ENCODE measurements at regions not wholly inside any gene's neighbourhood (a gene's known extent, or its start where the extent isn't known, plus 50 kb on each side); places are given as distances from the start of the nearest gene placed in this dataset.

GRCh38 chr13:84917252-84917878 is 881.9 kb downstream of the SLITRK6 start:
- Histone ChIP-seq H3K27me3 (ENCODE audit: control insufficient read depth in 1 of 2, insufficient read depth in 2 of 2, low read length in 2 of 2) (no peaks in the 10 kb centered on the region), H3K4me3 (ENCODE audit: low read length in 2 of 2) (peak overlapping the region; percentile 34 to 35), H3K27ac (ENCODE audit: low read length) (no peak overlapping the region), H3K36me3 (ENCODE audit: control insufficient read depth in 2 of 2, insufficient read depth in 2 of 2, low read length in 2 of 2) (no peaks in the 10 kb centered on the region), H3K9ac (ENCODE audit: low read length in 2 of 2) (no peak overlapping the region), H3K9me3 (ENCODE audit: control insufficient read depth in 2 of 2, low read length in 2 of 2) (no peaks in the 10 kb centered on the region), H3K4me1 (ENCODE audit: control insufficient read depth, insufficient read depth, low read length) (no peaks in the 10 kb centered on the region)

GRCh38 chr13:84912720-84913119 is 886.5 kb downstream of the SLITRK6 start:
- Histone ChIP-seq H3K36me3 (ENCODE audit: control insufficient read depth in 2 of 2, insufficient read depth in 2 of 2, low read length in 2 of 2) (no peaks in the 10 kb centered on the region), H3K4me3 (ENCODE audit: low read length in 2 of 2) (no peak overlapping the region), H3K9me3 (ENCODE audit: control insufficient read depth in 2 of 2, low read length in 2 of 2) (no peaks in the 10 kb centered on the region), H3K9ac (ENCODE audit: low read length in 2 of 2) (no peak overlapping the region), H3K4me1 (ENCODE audit: control insufficient read depth, insufficient read depth, low read length) (no peaks in the 10 kb centered on the region), H3K27me3 (ENCODE audit: control insufficient read depth in 1 of 2, insufficient read depth in 2 of 2, low read length in 2 of 2) (no peaks in the 10 kb centered on the region), H3K27ac (ENCODE audit: low read length) (no peak overlapping the region)

- no peaks in the 10 kb centered on the region for H3K4me1 ChIP-seq (ENCODE audit: control insufficient read depth, insufficient read depth, low read length)
- no peaks in the 10 kb centered on the region for H3K27me3 ChIP-seq (ENCODE audit: control insufficient read depth in 1 of 2, insufficient read depth in 2 of 2, low read length in 2 of 2)
- H3K9me3 ChIP-seq (ENCODE audit: control insufficient read depth in 2 of 2, low read length in 2 of 2), result no peaks in the 10 kb centered on the region
- H3K27ac ChIP-seq (ENCODE audit: low read length), result no peak overlapping the region
- no peaks in the 10 kb centered on the region for H3K36me3 ChIP-seq (ENCODE audit: control insufficient read depth in 2 of 2, insufficient read depth in 2 of 2, low read length in 2 of 2)
- H3K4me3 ChIP-seq (ENCODE audit: low read length in 2 of 2), result no peak overlapping the region
- no peak overlapping the region for H3K9ac ChIP-seq (ENCODE audit: low read length in 2 of 2)
Observed at GRCh38 chr13:84910423-84910822, 888.8 kb downstream of the SLITRK6 start.

- Histone ChIP-seq H3K36me3 (ENCODE audit: control insufficient read depth in 2 of 2, insufficient read depth in 2 of 2, low read length in 2 of 2) (no peaks in the 10 kb centered on the region), H3K27ac (ENCODE audit: low read length) (no peak overlapping the region), H3K4me3 (ENCODE audit: low read length in 2 of 2) (no peak overlapping the region), H3K4me1 (ENCODE audit: control insufficient read depth, insufficient read depth, low read length) (no peaks in the 10 kb centered on the region), H3K27me3 (ENCODE audit: control insufficient read depth in 1 of 2, insufficient read depth in 2 of 2, low read length in 2 of 2) (no peaks in the 10 kb centered on the region), H3K9me3 (ENCODE audit: control insufficient read depth in 2 of 2, low read length in 2 of 2) (no peaks in the 10 kb centered on the region), H3K9ac (ENCODE audit: low read length in 2 of 2) (no peak overlapping the region)
Observed at GRCh38 chr13:84903391-84903790, 895.8 kb downstream of the SLITRK6 start.

GRCh38 chr13:84902243-84902642 is 897.0 kb downstream of the SLITRK6 start:
- Histone ChIP-seq H3K27me3 (ENCODE audit: control insufficient read depth in 1 of 2, insufficient read depth in 2 of 2, low read length in 2 of 2) (no peaks in the 10 kb centered on the region), H3K9me3 (ENCODE audit: control insufficient read depth in 2 of 2, low read length in 2 of 2) (no peaks in the 10 kb centered on the region), H3K27ac (ENCODE audit: low read length) (no peak overlapping the region), H3K9ac (ENCODE audit: low read length in 2 of 2) (no peak overlapping the region), H3K4me3 (ENCODE audit: low read length in 2 of 2) (no peak overlapping the region), H3K36me3 (ENCODE audit: control insufficient read depth in 2 of 2, insufficient read depth in 2 of 2, low read length in 2 of 2) (no peaks in the 10 kb centered on the region), H3K4me1 (ENCODE audit: control insufficient read depth, insufficient read depth, low read length) (no peaks in the 10 kb centered on the region)

- no peak overlapping the region for H3K4me3 ChIP-seq (ENCODE audit: low read length in 2 of 2)
- H3K9me3 ChIP-seq (ENCODE audit: control insufficient read depth in 2 of 2, low read length in 2 of 2), result no peaks in the 10 kb centered on the region
Observed at GRCh38 chr13:84896128-84896527, 903.1 kb downstream of the SLITRK6 start.

GRCh38 chr13:84894749-84895148 is 904.5 kb downstream of the SLITRK6 start:
- no peaks in the 10 kb centered on the region for H3K27me3 ChIP-seq (ENCODE audit: control insufficient read depth in 1 of 2, insufficient read depth in 2 of 2, low read length in 2 of 2)
- H3K9me3 ChIP-seq (ENCODE audit: control insufficient read depth in 2 of 2, low read length in 2 of 2), result no peaks in the 10 kb centered on the region
- no peak overlapping the region for H3K27ac ChIP-seq (ENCODE audit: low read length)
- no peaks in the 10 kb centered on the region for H3K4me1 ChIP-seq (ENCODE audit: control insufficient read depth, insufficient read depth, low read length)
- H3K4me3 ChIP-seq (ENCODE audit: low read length in 2 of 2), result no peak overlapping the region
- no peak overlapping the region for H3K9ac ChIP-seq (ENCODE audit: low read length in 2 of 2)
- no peaks in the 10 kb centered on the region for H3K36me3 ChIP-seq (ENCODE audit: control insufficient read depth in 2 of 2, insufficient read depth in 2 of 2, low read length in 2 of 2)

More at GRCh38 chr13:84896128-84896527, 903.1 kb downstream of the SLITRK6 start:
- Histone ChIP-seq H3K27ac (ENCODE audit: low read length) (no peak overlapping the region), H3K4me1 (ENCODE audit: control insufficient read depth, insufficient read depth, low read length) (no peaks in the 10 kb centered on the region), H3K27me3 (ENCODE audit: control insufficient read depth in 1 of 2, insufficient read depth in 2 of 2, low read length in 2 of 2) (no peaks in the 10 kb centered on the region), H3K9ac (ENCODE audit: low read length in 2 of 2) (no peak overlapping the region), H3K36me3 (ENCODE audit: control insufficient read depth in 2 of 2, insufficient read depth in 2 of 2, low read length in 2 of 2) (no peaks in the 10 kb centered on the region)

GRCh38 chr13:84885868-84886267 is 913.4 kb downstream of the SLITRK6 start:
- no peak overlapping the region for H3K27ac ChIP-seq (ENCODE audit: low read length)
- no peak overlapping the region for H3K9ac ChIP-seq (ENCODE audit: low read length in 2 of 2)
- H3K36me3 ChIP-seq (ENCODE audit: control insufficient read depth in 2 of 2, insufficient read depth in 2 of 2, low read length in 2 of 2), result no peaks in the 10 kb centered on the region
- H3K9me3 ChIP-seq (ENCODE audit: control insufficient read depth in 2 of 2, low read length in 2 of 2), result no peaks in the 10 kb centered on the region
- H3K4me1 ChIP-seq (ENCODE audit: control insufficient read depth, insufficient read depth, low read length), result no peaks in the 10 kb centered on the region
- H3K27me3 ChIP-seq (ENCODE audit: control insufficient read depth in 1 of 2, insufficient read depth in 2 of 2, low read length in 2 of 2), result no peaks in the 10 kb centered on the region
- no peak overlapping the region for H3K4me3 ChIP-seq (ENCODE audit: low read length in 2 of 2)

- no peak overlapping the region for H3K9ac ChIP-seq (ENCODE audit: low read length in 2 of 2)
- H3K27me3 ChIP-seq (ENCODE audit: control insufficient read depth in 1 of 2, insufficient read depth in 2 of 2, low read length in 2 of 2), result no peaks in the 10 kb centered on the region
- H3K9me3 ChIP-seq (ENCODE audit: control insufficient read depth in 2 of 2, low read length in 2 of 2), result no peaks in the 10 kb centered on the region
- no peak overlapping the region for H3K27ac ChIP-seq (ENCODE audit: low read length)
- no peaks in the 10 kb centered on the region for H3K4me1 ChIP-seq (ENCODE audit: control insufficient read depth, insufficient read depth, low read length)
- no peaks in the 10 kb centered on the region for H3K36me3 ChIP-seq (ENCODE audit: control insufficient read depth in 2 of 2, insufficient read depth in 2 of 2, low read length in 2 of 2)
- no peak overlapping the region for H3K4me3 ChIP-seq (ENCODE audit: low read length in 2 of 2)
Observed at GRCh38 chr13:84873951-84874350, 925.3 kb downstream of the SLITRK6 start.

- no peaks in the 10 kb centered on the region for H3K27me3 ChIP-seq (ENCODE audit: control insufficient read depth in 1 of 2, insufficient read depth in 2 of 2, low read length in 2 of 2)
- no peaks in the 10 kb centered on the region for H3K36me3 ChIP-seq (ENCODE audit: control insufficient read depth in 2 of 2, insufficient read depth in 2 of 2, low read length in 2 of 2)
- no peaks in the 10 kb centered on the region for H3K9me3 ChIP-seq (ENCODE audit: control insufficient read depth in 2 of 2, low read length in 2 of 2)
- no peaks in the 10 kb centered on the region for H3K4me1 ChIP-seq (ENCODE audit: control insufficient read depth, insufficient read depth, low read length)
- no peak overlapping the region for H3K4me3 ChIP-seq (ENCODE audit: low read length in 2 of 2)
- H3K9ac ChIP-seq (ENCODE audit: low read length in 2 of 2), result no peak overlapping the region
- H3K27ac ChIP-seq (ENCODE audit: low read length), result no peak overlapping the region
Observed at GRCh38 chr13:84870190-84870589, 929.0 kb downstream of the SLITRK6 start.

- H3K36me3 ChIP-seq (ENCODE audit: control insufficient read depth in 2 of 2, insufficient read depth in 2 of 2, low read length in 2 of 2), result no peaks in the 10 kb centered on the region
Observed at GRCh38 chr13:84867246-84867645, 932.0 kb downstream of the SLITRK6 start.

More at GRCh38 chr13:84867246-84867645, 932.0 kb downstream of the SLITRK6 start:
- Histone ChIP-seq H3K4me1 (ENCODE audit: control insufficient read depth, insufficient read depth, low read length) (no peaks in the 10 kb centered on the region), H3K9ac (ENCODE audit: low read length in 2 of 2) (no peak overlapping the region), H3K9me3 (ENCODE audit: control insufficient read depth in 2 of 2, low read length in 2 of 2) (no peaks in the 10 kb centered on the region), H3K27me3 (ENCODE audit: control insufficient read depth in 1 of 2, insufficient read depth in 2 of 2, low read length in 2 of 2) (no peaks in the 10 kb centered on the region), H3K4me3 (ENCODE audit: low read length in 2 of 2) (no peak overlapping the region), H3K27ac (ENCODE audit: low read length) (no peak overlapping the region)

Data from stomach smooth muscle (tissue), 2 donors.